Esophagus muscularis mucosa (tissue), 4 donors: ENCODE measurements at regions not wholly inside any gene's neighbourhood (a gene's known extent, or its start where the extent isn't known, plus 50 kb on each side); places are given as distances from the start of the nearest gene placed in this dataset.

ENCODE experiments used
- DNase-seq: peaks from one replicate; pipeline ENCODE4 v3.0.0-alpha.2; 2017; ENCODE audit errors: extremely low spot score
- H3K27ac ChIP-seq, 4 donors: fragments of 200-600 bp; sonication (generic); replicated peaks in 1 of 4; 1 replicate in 3 of 4; 2 replicates in 1 of 4; pipeline ENCODE4 v1.5.1; 2016 to 2019; ENCODE audit warnings: mild to moderate bottlenecking in 1 of 4
- H3K27me3 ChIP-seq, 4 donors: fragments of 200-600 bp; sonication (generic); one replicate each; pipeline versions ENCODE4 v1.5.1 to v1.6.0; 2016 to 2019
- H3K36me3 ChIP-seq, 4 donors: fragments of 200-600 bp; sonication (generic); one replicate each; pipeline ENCODE4 v1.5.1; 2016 to 2019
- H3K4me1 ChIP-seq, 4 donors: fragments of 200-600 bp; sonication (generic); one replicate each; pipeline ENCODE4 v1.5.1; 2016 to 2019
- H3K4me3 ChIP-seq, 4 donors: fragments of 200-600 bp; sonication (generic); 1 replicate in 2 of 4; 2 replicates in 2 of 4; pipeline ENCODE4 v1.5.1; 2016 to 2019; ENCODE audit warnings: mild to moderate bottlenecking in 4 of 4, moderate library complexity in 1 of 4
- H3K9me3 ChIP-seq, 4 donors: fragments of 200-600 bp; sonication (generic); 1 replicate in 3 of 4; 2 replicates in 1 of 4; pipeline ENCODE4 v1.5.1; 2016 to 2019
- CTCF ChIP-seq, 3 experiments: fragments of 200-600 bp in 2 of 3; fragments of 450-650 bp in 1 of 3; sonication (generic) in 2 of 3; IDR thresholded peaks; one replicate each; pipeline ENCODE4 v1.5.1; 2017 to 2019; ENCODE audit warnings: antibody characterized with exemption in 3 of 3, mild to moderate bottlenecking in 2 of 3, moderate library complexity in 1 of 3
- EP300 ChIP-seq: sonication (generic); formaldehyde crosslinking; IDR thresholded peaks from one replicate; pipeline ENCODE4 v1.6.1; 2017; ENCODE audit warnings: antibody characterized with exemption
- POLR2A ChIP-seq: fragments of 450-650 bp; IDR thresholded peaks from one replicate; pipeline ENCODE4 v1.6.1; 2017; ENCODE audit warnings: antibody characterized with exemption, moderate library complexity, mild to moderate bottlenecking, low read depth
- POLR2AphosphoS5 ChIP-seq, 2 donors: sonication (generic); formaldehyde crosslinking; IDR thresholded peaks; one replicate each; pipeline ENCODE4 v1.6.1; 2017; ENCODE audit warnings: antibody characterized with exemption in 2 of 2
- WGBS: methylation state at CpG from one replicate; pipeline ENCODE4 v1.1.5; 2018; 5-methylcytosine and 5-hydroxymethylcytosine counted together
- intact Hi-C: fragments of 100-400 bp; cut with DNase I; formaldehyde crosslinking; loops from one replicate; pipeline ENCODE4 v1.15.1; 2023

DNA sequence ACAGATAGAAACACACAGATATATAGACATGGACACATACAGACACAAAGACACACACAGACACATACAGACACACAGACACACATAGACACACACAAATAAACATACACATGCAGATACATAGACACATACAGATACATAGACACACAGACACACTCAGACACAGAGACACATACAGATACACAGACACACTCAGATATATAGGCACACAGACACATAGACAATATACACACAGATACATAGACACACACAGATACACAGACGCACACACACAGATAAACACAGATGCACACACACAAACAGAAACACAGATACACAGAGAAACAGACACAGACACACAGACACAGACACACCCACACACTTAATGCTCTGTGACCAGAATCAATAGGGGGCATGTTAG is 156.8 kb downstream of the IRX2 start:
- Histone ChIP-seq H3K4me1 (no peaks in the 10 kb centered on the region), H3K27me3 (peaks cover 0 to 36% (median 0%) of the 10 kb centered on the region in 4 donors), H3K4me3 (no peak overlapping the region), H3K9me3 (peaks cover 0 to 5% (median 0%) of the 10 kb centered on the region in 4 donors), H3K27ac (no peak overlapping the region), H3K36me3 (no peaks in the 10 kb centered on the region)
- DNase-seq: peak; percentile 82
- TF ChIP-seq EP300 (no peak), CTCF (IDR thresholded peaks at IDR 0.05) (no peak)
- 80% methylated on average over 1 of the region's 1 CpG for WGBS
- intact Hi-C loops: no loop called here

- H3K27ac ChIP-seq: no peak overlapping the region
- H3K4me3 ChIP-seq: no peak overlapping the region
- H3K4me1 ChIP-seq: no peaks in the 10 kb centered on the region
- no peaks in the 10 kb centered on the region for H3K36me3 ChIP-seq
- H3K9me3 ChIP-seq: peaks cover 0 to 5% (median 0%) of the 10 kb centered on the region in 4 donors
- peak; percentile 42 for DNase-seq
- intact Hi-C loops: no loop called here
- WGBS: 72% methylated on average over 10 of the region's 10 CpGs
- TF ChIP-seq CTCF (IDR thresholded peaks at IDR 0.05) (no peak), POLR2AphosphoS5 (IDR thresholded peaks at IDR 0.05) (no peak), POLR2A (no peak), EP300 (no peak)
- peaks cover 0 to 36% (median 0%) of the 10 kb centered on the region in 4 donors for H3K27me3 ChIP-seq
These were observed 158.7 kb downstream of the IRX2 start for GRCh38 chr5:2592766-2593165.

GRCh38 chr5:2591777-2592453 is 159.6 kb downstream of the IRX2 start:
- Histone ChIP-seq H3K4me3 (no peak overlapping the region), H3K36me3 (no peaks in the 10 kb centered on the region), H3K27ac (no peak overlapping the region), H3K9me3 (peaks cover 0 to 2% (median 0%) of the 10 kb centered on the region in 4 donors), H3K4me1 (no peaks in the 10 kb centered on the region), H3K27me3 (peaks cover 0 to 36% (median 0%) of the 10 kb centered on the region in 4 donors)
- DNase-seq: peak; percentile 87
- TF ChIP-seq POLR2AphosphoS5 (IDR thresholded peaks at IDR 0.05) (no peak), CTCF (IDR thresholded peaks at IDR 0.05) (no peak), POLR2A (no peak), EP300 (no peak)
- intact Hi-C loops: no loop called here
- 68% methylated on average over 10 of the region's 19 CpGs for WGBS

GRCh38 chr5:2588850-2589501 is 162.5 kb downstream of the IRX2 start:
- peak; percentile 64 for DNase-seq
- Histone ChIP-seq H3K36me3 (no peaks in the 10 kb centered on the region), H3K9me3 (no peaks in the 10 kb centered on the region), H3K27ac (no peak overlapping the region), H3K4me3 (no peak overlapping the region), H3K27me3 (peaks cover 0 to 36% (median 0%) of the 10 kb centered on the region in 4 donors), H3K4me1 (no peaks in the 10 kb centered on the region)
- WGBS: 78% methylated on average over 9 of the region's 9 CpGs
- intact Hi-C loops: no loop called here
- TF ChIP-seq CTCF (IDR thresholded peaks at IDR 0.05) (no peak), EP300 (no peak), POLR2A (no peak), POLR2AphosphoS5 (IDR thresholded peaks at IDR 0.05) (no peak)
